Kidney tubule cell (primary cell): ENCODE measurements at regions not wholly inside any gene's neighbourhood (a gene's known extent, or its start where the extent isn't known, plus 50 kb on each side); places are given as distances from the start of the nearest gene placed in this dataset.

Experiments
- DNase-seq: peaks from one replicate; pipeline ENCODE4 v3.0.0-alpha.2; 2018; ENCODE audit warnings: low spot score

DNA sequence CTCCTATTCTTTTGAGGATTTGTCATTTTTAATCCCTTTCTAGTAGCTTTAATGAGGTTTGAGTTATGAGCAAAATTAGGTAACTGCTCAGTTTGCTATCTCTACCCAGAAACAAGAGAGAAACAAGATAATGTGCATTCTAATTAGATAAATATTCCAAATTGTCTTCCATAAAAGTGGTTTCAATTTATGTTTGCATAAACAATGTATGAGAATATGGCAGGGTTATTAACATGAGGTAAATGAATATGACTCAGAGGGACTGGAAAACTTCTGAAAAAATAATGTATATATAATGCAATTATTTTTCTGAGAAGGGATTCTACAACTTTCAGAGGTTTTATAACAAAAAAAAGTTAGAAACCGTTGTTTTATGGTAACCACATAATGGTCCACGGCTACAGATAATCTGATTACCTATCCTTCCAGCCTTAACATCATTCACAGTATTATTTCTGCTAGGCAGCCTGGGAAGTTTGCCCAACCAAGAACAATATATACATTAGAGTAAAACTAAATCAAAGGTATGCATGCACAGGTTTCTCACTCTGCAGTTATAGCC, 101.2 kb downstream of the CRPPA start:
- DNase-seq = no peak

DNA sequence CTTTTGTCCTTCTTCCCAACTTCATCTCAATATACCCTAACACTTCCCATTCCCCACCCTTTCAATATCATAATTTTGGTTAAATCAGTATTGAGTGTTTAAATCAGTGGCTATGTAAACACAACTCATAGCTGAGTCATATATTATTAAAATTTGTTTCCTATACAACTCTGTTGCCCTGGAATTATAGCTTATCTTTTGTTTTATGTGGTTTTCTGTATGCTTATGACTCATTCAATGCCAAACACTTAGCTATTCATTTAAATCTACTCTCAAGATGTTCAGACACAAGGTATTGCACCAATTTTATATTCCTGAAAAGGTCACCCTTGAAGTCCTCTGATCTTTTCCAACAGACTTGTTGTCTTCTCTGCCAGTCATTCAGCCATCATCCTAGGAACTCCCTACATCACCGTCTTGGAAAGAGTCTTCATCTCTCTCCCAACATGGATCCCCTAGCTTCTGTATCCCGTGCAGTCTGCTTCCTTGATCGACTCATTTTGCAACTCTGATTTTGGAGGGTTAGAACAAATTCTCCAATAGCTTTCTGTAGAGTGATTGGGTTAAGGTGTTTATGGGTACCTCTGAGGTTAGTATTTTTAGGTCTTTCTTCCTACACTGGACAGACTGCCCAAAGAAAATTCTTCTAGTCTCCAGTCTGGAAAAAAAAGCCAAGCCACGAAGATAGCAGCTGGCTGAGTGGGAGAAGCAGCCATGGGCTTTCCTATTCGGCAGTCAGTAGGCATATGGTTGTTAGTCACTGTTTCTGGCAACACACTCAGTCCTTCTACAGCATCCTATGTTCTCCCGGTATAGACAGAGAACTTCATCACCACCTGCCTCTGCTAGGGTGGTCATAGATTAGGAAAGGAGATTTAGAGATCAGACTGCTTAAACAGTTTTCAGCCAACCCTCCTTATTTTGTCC, 102.1 kb downstream of the CRPPA start:
- DNase-seq = peak; percentile 33

DNA sequence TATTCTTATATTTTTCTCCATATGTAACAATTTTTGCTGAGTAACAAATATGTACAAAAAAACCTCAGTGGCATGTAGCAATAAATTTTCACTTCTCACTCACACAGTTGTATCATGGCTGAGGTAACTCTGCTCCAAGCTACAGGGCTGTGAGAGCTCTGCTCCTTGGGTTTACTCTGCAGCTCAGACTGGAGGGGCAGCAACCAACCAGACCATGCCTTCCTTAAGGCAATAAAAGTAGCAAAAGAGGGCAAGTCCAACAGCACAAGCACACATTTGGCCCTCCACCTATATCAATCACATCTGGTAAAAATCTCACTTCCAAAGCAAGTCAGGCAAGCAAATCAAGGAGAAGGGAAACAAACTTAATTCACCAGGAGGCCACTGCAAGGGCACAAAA, 102.9 kb downstream of the CRPPA start:
- DNase-seq = no peak

DNA sequence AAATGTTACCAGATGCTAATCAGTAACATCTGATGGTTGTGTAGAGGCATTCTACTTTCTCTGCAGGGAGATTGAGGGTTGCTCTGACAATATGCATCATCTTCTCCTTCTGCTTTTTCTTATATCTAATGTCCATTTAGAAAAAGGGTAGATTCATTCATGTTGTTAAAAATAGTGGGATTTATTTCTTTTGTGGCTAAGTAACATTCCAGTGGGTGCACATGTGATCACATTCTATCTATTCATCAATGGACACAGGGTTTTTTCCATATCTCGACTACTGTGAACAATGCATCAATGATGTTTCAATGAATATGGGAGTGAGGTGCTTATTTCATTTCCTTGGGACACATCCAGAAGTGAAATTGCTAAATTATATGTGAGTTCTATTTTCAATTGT, 103.9 kb downstream of the CRPPA start:
- no peak for DNase-seq

DNA sequence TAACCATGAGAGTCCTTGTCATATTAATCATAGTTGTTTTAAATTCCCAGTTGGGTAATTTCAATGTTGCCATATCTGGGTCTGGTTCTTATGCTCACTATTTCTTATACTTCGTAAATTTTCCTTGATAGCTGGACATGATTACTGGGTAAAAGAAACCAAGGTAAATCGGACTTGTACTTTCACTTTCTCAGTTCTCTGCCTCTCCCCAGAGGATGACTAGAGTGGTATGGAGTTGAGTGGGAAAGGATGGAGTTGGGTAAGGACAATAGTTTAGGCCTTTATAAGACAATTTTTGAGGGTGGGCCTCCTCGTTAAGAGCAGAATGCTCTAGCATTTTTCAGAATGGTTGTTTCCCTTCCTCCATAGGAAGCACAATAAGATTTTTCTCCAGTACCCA, 106.1 kb downstream of the CRPPA start:
- no peak for DNase-seq

DNA sequence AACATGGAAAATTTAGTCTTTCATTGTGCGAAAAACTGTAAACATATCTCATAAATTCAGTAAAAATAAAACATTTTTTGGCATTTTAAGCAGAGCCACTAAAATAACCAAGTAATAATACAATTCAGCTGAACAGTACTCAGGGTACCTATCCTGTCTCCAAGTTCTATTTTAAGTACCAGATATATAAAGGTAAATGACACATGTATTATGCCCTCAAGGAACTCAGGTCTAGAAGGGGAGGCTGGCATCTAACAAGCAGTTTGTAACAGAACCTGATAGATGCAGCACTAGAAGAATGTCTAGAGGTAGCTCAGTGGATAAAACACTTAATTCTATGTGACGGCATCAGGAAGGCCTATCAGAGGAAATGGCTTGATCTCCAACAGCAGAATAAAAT, 112.2 kb downstream of the CRPPA start:
- DNase-seq = no peak

DNA sequence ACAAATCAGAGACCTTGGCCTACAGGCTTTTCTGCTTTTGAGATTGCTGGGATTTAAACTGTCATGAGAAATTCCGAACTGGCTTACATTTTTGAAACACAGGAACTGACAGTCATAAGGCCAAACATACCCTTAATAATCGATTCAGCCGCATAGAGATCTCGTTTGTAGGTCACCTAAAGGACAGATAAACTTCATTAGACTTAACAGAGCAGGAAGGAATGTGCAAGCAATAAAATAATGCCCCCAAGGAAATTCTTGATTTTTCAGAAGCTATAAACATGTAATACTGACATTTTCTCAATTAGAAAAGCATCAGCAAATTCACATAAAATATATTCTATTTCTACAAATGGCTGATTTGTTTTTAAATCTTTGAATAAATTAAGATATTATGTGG, 120.0 kb downstream of the CRPPA start:
- no peak for DNase-seq

DNA sequence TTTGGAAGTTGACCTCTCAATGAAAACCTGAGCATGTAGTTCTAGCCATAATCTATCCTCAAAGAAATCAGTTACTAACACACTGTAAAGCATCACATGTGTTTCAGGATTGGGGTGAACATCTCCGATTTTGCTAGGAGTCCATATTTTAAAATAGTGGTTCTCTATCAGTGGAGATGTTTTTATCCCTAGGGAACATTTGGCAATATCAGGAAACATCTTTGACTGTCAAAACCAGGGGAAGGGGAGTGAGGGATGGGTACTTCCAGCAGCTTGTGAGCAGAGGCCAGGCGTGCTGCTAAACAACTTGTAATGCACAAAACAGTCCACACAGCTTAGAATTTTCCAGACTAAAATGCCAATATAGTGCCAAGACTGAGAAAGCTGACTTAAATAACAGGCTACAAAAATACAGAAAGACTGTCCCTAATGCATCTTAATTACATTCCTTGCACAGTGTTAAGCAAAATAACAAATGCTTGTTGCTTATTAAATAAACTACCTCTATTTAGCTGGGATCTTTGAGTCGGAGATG, 120.9 kb downstream of the CRPPA start:
- DNase-seq = no peak

DNA sequence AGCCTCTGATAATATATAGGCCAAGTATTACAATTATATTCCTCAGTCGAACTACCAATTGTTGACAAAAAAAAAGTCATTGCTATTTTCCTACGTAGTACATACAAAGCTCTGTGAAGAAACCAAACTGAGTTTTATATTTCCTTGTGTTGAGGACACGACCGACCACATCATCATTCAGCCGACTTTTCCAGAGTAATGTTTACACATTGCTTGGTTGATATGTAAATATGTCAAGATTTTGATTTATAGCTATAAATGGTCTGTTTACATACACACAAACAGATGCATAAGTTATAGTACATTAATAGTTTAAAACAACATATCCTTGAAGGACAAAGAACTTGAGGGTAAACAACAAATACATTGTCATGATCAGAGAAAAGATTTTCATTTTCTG, 121.5 kb downstream of the CRPPA start:
- DNase-seq = no peak

DNA sequence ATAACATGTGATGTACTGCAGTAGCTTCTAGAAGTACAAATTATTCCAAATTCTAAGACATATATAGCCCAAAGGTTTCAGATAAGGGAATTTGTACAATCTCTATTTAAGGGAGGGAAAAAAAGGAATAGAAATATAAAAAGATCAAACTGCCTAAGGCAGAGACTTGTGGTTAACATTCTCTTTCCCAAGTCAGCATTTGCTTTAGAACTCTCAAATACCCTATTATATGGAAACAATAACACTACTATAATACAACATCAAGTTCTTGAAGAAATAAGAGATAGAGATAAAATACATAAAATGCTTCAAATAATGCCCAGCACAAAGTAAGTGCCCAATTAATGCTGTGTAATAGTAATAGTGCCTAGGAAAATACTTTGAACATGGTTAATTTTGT, 123.1 kb downstream of the CRPPA start:
- DNase-seq = no peak

DNA sequence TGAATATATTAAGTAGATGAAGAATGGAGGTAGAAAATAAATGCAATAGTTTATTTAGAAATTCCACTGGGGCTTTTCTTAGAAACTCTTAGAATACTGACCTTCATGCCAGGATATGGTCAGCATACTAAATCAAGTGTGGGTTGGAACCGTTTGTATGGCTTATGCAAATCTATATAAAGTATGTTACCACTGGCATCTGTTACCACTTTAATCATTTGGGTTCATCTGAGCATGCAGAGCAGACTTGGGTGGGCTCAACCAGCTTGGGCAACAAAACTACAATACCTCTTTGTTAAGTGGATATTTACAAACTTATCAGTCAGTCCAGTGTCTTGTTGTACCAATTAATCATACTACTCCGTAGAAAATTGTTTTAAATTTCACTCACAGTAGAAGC, 125.8 kb downstream of the CRPPA start:
- DNase-seq = peak; percentile 7

DNA sequence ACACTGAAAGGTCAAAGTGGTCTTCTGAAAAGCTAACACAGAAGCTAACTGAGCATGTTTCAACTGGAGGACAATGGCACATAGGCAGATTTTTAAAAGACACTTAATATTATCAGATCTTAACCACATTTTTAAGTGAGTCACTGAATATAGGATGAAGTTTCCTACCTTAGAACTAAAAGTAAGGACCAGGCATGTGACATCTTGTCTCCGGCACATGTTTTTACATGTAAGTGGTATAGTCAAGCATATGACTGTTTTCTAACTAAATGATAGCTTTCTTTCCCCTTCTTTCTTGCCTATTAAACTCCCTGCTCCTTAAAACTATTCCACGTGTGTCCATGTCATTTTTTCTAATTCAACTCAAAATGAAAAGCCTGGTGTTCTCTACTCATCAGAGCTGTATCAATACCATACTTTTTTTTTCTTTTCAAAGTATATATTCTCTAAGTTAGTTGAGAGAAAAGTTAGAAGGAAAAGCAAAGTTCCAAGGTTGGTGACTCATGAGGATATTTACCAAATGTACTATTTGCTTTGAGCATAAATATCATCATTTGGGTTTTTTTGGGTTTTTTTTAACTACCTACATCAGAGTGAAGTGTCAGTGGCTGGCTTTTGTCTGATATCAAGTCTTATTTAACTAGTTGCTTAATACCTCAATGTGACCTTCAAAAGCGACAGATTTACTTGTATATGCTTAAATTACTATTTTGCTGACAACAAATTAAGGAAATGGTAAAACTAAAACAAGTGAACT, 127.5 kb downstream of the CRPPA start:
- DNase-seq = no peak

DNA sequence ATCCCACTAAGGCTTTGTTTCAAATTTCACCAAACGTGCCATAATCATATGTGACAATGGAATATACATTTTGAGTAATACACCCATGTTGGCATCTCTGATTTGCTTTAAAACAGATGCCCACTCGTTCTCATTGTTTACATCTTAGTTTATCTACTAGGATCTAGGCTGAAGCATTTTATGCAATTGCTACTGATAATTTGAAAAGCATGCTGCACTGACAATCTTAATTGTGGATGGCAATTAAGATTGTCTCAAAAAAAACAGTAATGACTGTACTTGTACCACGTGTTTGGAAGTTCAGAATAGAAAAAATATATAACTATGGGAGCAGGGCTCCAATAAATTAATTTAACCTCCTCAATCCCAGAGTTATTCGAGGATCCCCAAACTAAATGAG, 136.8 kb downstream of the CRPPA start:
- DNase-seq = no peak

DNA sequence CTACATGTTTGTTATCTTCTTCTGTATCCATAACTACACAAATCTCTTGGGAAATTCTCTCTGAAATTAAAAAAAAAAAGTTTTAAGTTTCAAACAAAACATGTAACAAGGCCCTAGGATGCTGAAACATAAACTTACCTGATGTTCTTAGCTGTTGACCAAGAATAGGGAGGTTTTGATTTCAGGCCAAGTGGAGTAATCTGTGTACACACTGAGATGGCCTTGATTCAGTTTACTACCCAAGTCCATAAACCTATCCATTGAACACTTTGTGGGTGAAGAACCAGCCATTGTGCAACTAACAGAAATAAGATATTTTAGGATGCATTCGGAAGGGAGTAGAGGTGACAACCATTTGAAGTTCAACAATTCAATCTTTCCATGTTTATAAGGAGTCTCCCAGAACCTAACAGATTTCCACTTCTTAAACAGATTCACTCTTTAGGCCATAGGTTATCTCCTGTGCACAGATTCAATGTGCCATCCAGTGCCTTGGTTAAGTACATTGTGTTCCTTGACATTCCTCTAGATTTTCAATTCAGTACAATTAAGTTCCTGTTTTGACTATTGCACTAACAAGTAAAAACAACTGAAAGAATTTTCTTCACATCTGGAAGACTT, 143.1 kb downstream of the CRPPA start:
- no peak for DNase-seq

DNA sequence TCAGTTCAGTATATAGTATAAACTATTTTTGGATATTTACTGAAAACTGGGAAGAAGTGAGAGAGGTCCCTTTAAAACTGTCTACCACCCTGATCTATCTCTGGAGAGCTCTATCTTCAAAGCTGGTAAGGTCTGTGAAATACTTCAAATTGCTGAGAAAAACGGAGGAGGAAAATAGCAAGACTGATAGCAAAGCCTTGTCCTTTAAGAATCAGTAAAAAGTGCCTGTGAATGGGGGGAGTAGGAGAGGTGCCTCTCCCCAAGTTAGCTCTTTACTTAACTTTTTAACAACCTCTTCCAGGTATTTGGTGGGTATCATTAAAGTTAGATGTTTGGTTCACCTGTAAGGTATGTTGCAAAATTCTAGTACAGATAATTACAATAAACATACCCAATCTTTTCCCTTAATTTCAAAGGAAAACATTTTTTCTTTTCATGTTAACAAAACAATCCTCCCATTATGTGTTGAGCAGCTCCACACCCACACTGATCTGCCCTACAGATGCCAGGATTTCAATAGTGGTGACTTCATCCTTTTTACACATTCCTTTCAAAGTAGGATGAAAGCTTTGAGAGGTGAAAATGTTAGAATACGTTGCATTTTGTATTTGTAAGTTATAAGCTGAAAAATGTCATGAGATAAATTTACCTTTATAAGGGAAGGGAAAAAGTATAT, 149.2 kb downstream of the CRPPA start:
- no peak for DNase-seq

DNA sequence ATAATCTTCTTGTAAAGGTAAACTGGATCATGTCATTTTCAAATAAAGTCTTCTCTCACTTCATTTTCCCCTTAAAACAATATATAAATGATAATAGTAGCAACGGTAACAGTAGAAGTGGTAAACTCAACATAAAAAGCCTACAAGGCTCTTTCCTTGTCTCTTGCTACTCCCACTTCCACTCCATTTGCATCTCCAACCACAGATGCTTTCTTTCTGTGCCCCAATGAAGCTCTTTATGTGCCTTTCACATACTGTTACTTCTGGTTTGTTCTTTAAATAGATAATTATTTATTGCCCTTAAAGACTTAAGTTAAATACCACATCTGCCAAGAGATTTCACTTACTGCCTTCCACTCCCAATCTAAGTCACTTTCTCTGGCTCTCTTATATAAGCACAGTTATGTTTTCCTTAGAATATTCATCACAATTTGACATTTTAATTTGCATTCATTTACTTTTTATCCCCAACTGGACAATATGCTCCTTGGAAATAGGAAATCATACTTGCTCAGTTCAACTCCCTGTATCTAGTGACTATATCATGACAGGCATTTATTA, 149.9 kb downstream of the CRPPA start:
- DNase-seq = no peak

DNA sequence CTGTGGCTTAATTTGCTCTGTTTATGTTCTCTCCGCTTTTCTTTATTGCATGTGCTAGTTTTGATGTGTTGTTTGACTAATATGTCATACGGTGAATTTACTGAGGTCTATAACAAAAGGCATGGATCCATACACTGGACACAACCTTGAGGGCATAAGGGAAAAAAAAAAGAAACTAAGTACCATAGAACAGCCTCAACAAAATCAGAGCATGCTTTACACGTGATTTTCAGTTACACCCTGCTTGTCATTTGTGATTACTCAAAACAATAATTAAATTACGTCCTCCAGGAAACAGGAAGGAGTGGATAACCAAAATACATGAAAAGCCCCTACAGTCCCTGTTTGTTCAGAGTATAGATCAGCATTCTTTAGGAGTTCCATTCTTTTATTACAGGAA, 150.5 kb downstream of the CRPPA start:
- no peak for DNase-seq

DNA sequence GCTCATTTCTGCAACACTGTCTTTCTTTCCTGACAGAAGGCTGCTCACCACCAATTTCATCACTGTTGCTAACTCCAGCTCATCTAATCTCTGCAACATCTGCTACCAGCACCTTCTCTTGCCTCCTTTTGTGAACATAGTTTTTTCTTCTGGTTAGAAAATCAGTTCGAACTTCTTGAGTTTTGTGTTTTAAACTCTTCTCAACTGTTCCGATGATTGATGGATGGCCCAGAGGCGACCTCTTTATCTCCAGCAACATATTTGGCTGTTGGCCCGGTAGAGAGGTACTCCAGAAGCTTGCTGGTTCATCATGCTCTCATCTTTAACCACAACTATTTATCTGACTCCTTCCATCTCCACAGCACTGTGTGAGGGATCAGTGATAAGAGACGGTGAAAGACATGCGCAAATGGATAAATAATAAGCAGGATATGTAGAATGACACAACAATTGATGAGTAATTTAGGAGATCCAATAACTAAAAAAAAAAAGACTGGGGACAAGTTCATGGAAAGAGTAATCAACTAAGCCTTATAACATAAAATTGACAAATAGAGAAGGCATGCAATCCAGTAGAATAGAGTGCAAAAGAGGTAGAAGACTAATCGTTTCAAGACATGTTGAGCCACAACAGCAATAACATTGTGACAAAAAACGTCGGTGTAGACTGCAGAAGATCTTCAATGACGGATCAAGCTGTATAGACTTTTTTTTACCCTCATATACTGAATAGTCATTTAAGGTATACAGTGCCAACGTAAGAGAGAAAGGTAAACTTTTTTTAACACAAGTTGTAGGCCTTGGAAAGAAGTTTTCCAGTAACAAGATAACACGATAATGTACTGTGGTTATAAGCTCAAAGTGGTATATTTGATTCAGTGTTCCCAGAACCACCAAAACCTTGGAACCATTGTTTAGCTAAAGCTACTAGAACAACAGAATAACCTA, 152.2 kb downstream of the CRPPA start:
- peak; percentile 46 for DNase-seq

DNA sequence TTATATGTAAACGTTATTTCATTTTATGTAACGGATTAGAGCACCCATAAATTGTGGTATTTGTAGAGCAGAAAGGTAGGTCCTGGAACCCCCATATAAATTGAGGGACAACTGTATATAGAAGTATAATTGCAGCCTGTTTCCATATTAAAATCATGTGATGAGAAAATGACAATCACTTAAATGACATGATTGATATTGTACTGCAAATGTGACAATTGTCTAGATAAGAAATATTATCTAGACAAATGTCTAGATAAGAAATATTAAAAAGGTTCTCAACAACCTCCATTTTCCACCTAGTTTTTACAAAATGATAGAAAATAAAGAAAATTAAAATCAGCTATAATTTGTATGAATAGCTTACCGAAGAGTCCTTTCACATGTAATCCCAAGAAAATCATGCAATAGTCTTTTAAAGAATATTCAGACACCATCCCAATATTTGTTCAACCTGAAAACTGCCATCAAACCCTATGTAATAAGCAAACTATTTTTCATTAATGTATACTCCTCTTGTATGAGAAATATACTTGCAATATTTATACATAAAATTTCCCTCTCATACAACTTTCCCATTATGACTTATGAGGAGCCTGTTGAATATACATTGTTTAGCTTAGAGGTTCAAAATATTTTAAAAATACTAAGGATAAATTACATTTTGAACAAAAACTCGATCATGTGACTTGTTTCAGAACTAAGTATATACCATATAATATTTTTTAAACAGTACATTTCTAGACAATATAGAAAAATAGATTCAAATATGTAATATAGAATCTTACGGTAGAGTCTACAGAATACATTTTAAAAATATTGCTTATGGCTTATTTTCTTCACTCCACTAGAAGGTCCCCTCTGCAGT, 153.2 kb downstream of the CRPPA start:
- DNase-seq = no peak
